Type B pancreatic cell (in vitro differentiated cells): ENCODE measurements at regions not wholly inside any gene's neighbourhood (a gene's known extent, or its start where the extent isn't known, plus 50 kb on each side); places are given as distances from the start of the nearest gene placed in this dataset.

ENCODE experiments used
- DNase-seq: peaks from one replicate; pipeline ENCODE4 v3.0.0; 2021; ENCODE audit warnings: mixed read lengths; ENCODE audit not compliant: unreplicated experiment; ENCODE audit errors: extremely low spot score
- H3K27ac Mint-ChIP-seq: 2 replicates; pipeline ENCODE4 v1.8.0; 2021; ENCODE audit warnings: mild to moderate bottlenecking, mixed read lengths
- H3K27me3 Mint-ChIP-seq: 2 replicates; pipeline ENCODE4 v1.8.0; 2021; ENCODE audit warnings: mixed read lengths
- H3K36me3 Mint-ChIP-seq: 2 replicates; pipeline ENCODE4 v1.8.0; 2021; ENCODE audit warnings: mixed read lengths
- H3K4me1 Mint-ChIP-seq: one replicate; pipeline ENCODE4 v1.8.0; 2021; ENCODE audit warnings: mixed read lengths; ENCODE audit not compliant: unreplicated experiment
- H3K4me3 Mint-ChIP-seq: 2 replicates; pipeline ENCODE4 v1.8.0; 2021; ENCODE audit warnings: mild to moderate bottlenecking, mixed read lengths
- H3K9me3 Mint-ChIP-seq: 2 replicates; pipeline ENCODE4 v1.8.0; 2021; ENCODE audit warnings: mixed read lengths
- TF ChIP-seq, protein P1 (sequence below): fragments of 200-600 bp; sonication (generic); conservative IDR thresholded peaks from 2 replicates; pipeline ENCODE4 v1.5.0; 2021; ENCODE audit warnings: antibody characterized with exemption, mild to moderate bottlenecking

DNA sequence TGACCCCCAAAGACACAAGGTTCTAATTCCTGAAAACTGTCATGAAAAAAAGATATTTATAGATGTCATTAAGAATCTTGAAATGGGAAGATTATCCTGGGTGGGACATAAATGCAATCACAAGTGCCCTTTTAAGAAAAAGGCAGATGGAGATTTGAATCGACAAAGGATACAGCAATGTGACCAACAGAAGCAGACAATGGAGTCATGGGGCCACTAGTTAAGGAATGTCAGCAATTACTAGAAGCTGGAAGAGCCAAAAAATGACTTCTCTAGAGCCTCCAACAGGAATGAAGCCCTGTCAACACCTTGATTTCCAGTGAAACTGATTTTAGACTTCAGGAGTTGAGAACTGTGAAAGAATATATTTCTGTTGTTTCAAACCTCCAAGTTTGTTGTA is 448.5 kb downstream of the MEI4 start:
- Mint-ChIP-seq H3K27me3 (no peaks in the 10 kb centered on the region), H3K4me3 (no peak overlapping the region), H3K27ac (no peak overlapping the region), H3K36me3 (no peaks in the 10 kb centered on the region), H3K4me1 (no peaks in the 10 kb centered on the region), H3K9me3 (no peaks in the 10 kb centered on the region)
- TF ChIP-seq, protein P1, sequence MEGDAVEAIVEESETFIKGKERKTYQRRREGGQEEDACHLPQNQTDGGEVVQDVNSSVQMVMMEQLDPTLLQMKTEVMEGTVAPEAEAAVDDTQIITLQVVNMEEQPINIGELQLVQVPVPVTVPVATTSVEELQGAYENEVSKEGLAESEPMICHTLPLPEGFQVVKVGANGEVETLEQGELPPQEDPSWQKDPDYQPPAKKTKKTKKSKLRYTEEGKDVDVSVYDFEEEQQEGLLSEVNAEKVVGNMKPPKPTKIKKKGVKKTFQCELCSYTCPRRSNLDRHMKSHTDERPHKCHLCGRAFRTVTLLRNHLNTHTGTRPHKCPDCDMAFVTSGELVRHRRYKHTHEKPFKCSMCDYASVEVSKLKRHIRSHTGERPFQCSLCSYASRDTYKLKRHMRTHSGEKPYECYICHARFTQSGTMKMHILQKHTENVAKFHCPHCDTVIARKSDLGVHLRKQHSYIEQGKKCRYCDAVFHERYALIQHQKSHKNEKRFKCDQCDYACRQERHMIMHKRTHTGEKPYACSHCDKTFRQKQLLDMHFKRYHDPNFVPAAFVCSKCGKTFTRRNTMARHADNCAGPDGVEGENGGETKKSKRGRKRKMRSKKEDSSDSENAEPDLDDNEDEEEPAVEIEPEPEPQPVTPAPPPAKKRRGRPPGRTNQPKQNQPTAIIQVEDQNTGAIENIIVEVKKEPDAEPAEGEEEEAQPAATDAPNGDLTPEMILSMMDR, result no peak
- DNase-seq, result no peak

DNA sequence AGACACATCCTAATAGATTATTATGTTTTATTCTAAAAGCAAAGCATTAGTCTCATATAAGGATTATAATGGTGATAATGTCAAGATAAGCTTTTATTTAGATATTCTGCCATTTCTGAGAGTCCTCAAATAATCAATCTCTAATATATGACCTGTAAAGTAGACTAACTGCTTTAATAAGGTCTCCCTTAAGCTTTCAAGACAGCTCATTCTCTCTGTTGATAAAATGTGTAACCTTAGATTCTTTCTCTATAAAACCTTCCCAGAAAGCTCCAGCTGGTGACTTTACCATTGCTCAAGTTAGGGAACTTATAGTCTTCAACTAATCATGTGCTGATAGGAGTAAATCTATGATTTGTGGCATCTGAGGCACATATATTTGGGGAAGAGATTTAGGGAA is 457.8 kb downstream of the MEI4 start:
- DNase-seq, result no peak
- no peaks in the 10 kb centered on the region for H3K27me3 Mint-ChIP-seq
- no peak overlapping the region for H3K4me3 Mint-ChIP-seq
- no peaks in the 10 kb centered on the region for H3K4me1 Mint-ChIP-seq
- no peaks in the 10 kb centered on the region for H3K36me3 Mint-ChIP-seq
- H3K9me3 Mint-ChIP-seq, result no peaks in the 10 kb centered on the region
- TF ChIP-seq, protein P1, result no peak
- no peak overlapping the region for H3K27ac Mint-ChIP-seq

DNA sequence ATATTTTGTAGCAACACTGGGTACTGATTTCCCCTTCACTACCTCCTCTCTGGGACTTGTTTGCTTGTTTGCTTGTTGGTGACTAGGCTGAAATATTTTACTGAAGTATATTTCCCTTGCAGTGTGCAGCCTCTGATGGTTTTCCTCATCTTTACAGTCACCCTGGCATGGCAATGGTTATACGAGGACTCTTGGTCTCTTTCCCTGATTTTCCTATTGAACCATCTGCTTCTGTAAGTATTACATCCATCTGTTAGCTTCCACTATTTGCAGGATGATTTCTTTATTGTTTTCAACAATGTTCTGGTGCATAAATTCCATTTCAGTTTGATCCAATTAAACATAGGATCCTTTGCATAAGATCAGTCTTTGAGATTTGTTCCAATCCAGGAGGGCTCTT is 465.1 kb downstream of the MEI4 start:
- DNase-seq, result no peak
- Mint-ChIP-seq H3K9me3 (no peaks in the 10 kb centered on the region), H3K27ac (no peak overlapping the region), H3K27me3 (no peaks in the 10 kb centered on the region), H3K36me3 (no peaks in the 10 kb centered on the region), H3K4me3 (no peak overlapping the region), H3K4me1 (no peaks in the 10 kb centered on the region)
- TF ChIP-seq, protein P1, result no peak

DNA sequence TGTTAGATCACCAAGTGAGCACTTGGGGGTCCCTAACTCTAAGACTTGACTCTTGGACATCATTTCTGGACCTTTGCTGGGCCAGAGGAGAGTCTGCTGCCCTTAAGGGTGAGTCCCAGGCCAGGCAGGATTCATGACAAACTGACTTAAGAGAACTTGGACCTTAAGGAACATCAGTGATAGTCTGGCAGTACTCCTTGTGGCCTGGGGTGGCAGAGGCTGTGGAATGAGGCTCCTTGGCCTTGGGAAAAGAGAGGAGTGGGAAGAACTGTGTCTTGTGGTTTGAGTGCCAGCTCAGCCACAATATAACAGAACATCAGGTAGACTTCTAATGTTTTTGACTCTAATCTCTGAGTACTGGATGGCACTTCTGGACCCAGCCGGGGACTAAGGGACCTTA is 478.7 kb downstream of the MEI4 start:
- TF ChIP-seq, protein P1, result no peak
- no peak for DNase-seq
- no peak overlapping the region for H3K4me3 Mint-ChIP-seq
- no peak overlapping the region for H3K27ac Mint-ChIP-seq
- H3K9me3 Mint-ChIP-seq, result no peaks in the 10 kb centered on the region
- H3K4me1 Mint-ChIP-seq, result no peaks in the 10 kb centered on the region
- no peaks in the 10 kb centered on the region for H3K27me3 Mint-ChIP-seq
- H3K36me3 Mint-ChIP-seq, result no peaks in the 10 kb centered on the region

- TF ChIP-seq, protein P1, result no peak
- H3K27me3 Mint-ChIP-seq, result no peaks in the 10 kb centered on the region
- H3K4me1 Mint-ChIP-seq, result no peaks in the 10 kb centered on the region
- no peaks in the 10 kb centered on the region for H3K36me3 Mint-ChIP-seq
- peaks cover 7% of the 10 kb centered on the region for H3K9me3 Mint-ChIP-seq
- DNase-seq, result no peak
- H3K27ac Mint-ChIP-seq, result no peak overlapping the region
- H3K4me3 Mint-ChIP-seq, result no peak overlapping the region
Measured at GRCh38 chr6:78132671-78133410, 480.0 kb downstream of the MEI4 start.

DNA sequence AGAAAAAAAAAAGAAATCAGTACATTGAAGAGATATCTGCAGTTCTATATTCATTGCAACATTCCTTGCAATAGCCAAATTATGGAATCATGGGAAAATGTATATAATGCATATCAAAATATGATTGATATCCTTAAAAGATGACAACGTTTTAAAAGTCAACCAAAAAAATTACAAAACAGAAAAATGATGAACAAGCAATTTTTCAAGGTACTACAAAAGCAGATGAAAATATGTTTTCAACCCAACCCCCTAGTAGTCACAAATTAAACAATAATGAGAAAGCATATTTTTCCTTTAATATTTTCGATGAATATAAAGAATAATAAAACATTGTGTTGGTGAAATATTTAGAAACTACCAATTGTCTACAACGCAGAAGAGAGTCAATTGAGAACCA is 497.6 kb downstream of the MEI4 start:
- TF ChIP-seq, protein P1, result no peak
- Mint-ChIP-seq H3K27me3 (no peaks in the 10 kb centered on the region), H3K9me3 (no peaks in the 10 kb centered on the region), H3K4me3 (no peak overlapping the region), H3K4me1 (no peaks in the 10 kb centered on the region), H3K27ac (no peak overlapping the region), H3K36me3 (no peaks in the 10 kb centered on the region)
- DNase-seq, result no peak
